Dermis microvascular lymphatic vessel endothelial cell (primary cell): ENCODE measurements at regions not wholly inside any gene's neighbourhood (a gene's known extent, or its start where the extent isn't known, plus 50 kb on each side); places are given as distances from the start of the nearest gene placed in this dataset.
"Not testable (repeated sequence)": the region's sequence is repeated elsewhere in the genome, so short reads cannot be mapped to it uniquely, and the experiment has no call there.

Source experiments
- DNase-seq, 2 donors: peaks; one replicate each; pipeline versions ENCODE4 v3.0.0 to v3.0.0-alpha.2; 2010; ENCODE audit warnings: low read depth in 2 of 2

GRCh38 chr3:181987736-181988135 is 276.0 kb downstream of the SOX2 start:
- no peak for DNase-seq

GRCh38 chr3:181998828-181999227 is 287.1 kb downstream of the SOX2 start:
- DNase-seq = no peak

GRCh38 chr3:181999314-181999713 is 287.6 kb downstream of the SOX2 start:
- no peak for DNase-seq

GRCh38 chr3:182000447-182000846 is 288.7 kb downstream of the SOX2 start:
- no peak for DNase-seq

- no peak for DNase-seq
Observed at GRCh38 chr3:182005219-182005618, 293.5 kb downstream of the SOX2 start.

GRCh38 chr3:182005701-182006100 is 294.0 kb downstream of the SOX2 start:
- DNase-seq = no peak

- DNase-seq = no peak
Observed at GRCh38 chr3:182006431-182006830, 294.7 kb downstream of the SOX2 start.

GRCh38 chr3:182007441-182007840 is 295.7 kb downstream of the SOX2 start:
- no peak for DNase-seq

GRCh38 chr3:182018361-182018760 is 306.6 kb downstream of the SOX2 start:
- DNase-seq = no peak

- no peak for DNase-seq
Observed at GRCh38 chr3:182019926-182020325, 308.2 kb downstream of the SOX2 start.

- no peak for DNase-seq
Observed at GRCh38 chr3:182023843-182024242, 312.1 kb downstream of the SOX2 start.

- DNase-seq = no peak
Observed at GRCh38 chr3:182027366-182027765, 315.6 kb downstream of the SOX2 start.

- DNase-seq = no peak
Observed at GRCh38 chr3:182028081-182028480, 316.4 kb downstream of the SOX2 start.

- not testable (repeated sequence) for DNase-seq
Observed at GRCh38 chr3:182034231-182034630, 322.5 kb downstream of the SOX2 start.

GRCh38 chr3:182035324-182035723 is 323.6 kb downstream of the SOX2 start:
- no peak for DNase-seq

GRCh38 chr3:182036382-182036781 is 324.7 kb downstream of the SOX2 start:
- no peak for DNase-seq

GRCh38 chr3:182041668-182042291 is 330.1 kb downstream of the SOX2 start:
- DNase-seq = no peak

- no peak for DNase-seq
Observed at GRCh38 chr3:182045736-182046135, 334.0 kb downstream of the SOX2 start.

- DNase-seq = no peak
Observed at GRCh38 chr3:182046166-182046764, 334.5 kb downstream of the SOX2 start.

GRCh38 chr3:182050932-182051331 is 339.2 kb downstream of the SOX2 start:
- DNase-seq = no peak

GRCh38 chr3:182052332-182052731 is 340.6 kb downstream of the SOX2 start:
- DNase-seq = no peak

GRCh38 chr3:182052757-182053156 is 341.0 kb downstream of the SOX2 start:
- DNase-seq = no peak

- DNase-seq = no peak
Observed at GRCh38 chr3:182058488-182058887, 346.8 kb downstream of the SOX2 start.

GRCh38 chr3:182063742-182064141 is 352.0 kb downstream of the SOX2 start:
- no peak for DNase-seq
